Erythroblast (primary cell): ENCODE measurements at regions not wholly inside any gene's neighbourhood (a gene's known extent, or its start where the extent isn't known, plus 50 kb on each side); places are given as distances from the start of the nearest gene placed in this dataset.

Experiments used
- GATA1 ChIP-seq: IDR thresholded peaks from 2 replicates; pipeline ENCODE4 v1.6.1; 2011; ENCODE audit warnings: low read depth, mild to moderate bottlenecking, control low read depth, low read length, moderate library complexity
- POLR2A ChIP-seq: IDR thresholded peaks from 2 replicates; pipeline ENCODE4 v1.6.1; 2011; ENCODE audit warnings: mild to moderate bottlenecking, low read length

DNA sequence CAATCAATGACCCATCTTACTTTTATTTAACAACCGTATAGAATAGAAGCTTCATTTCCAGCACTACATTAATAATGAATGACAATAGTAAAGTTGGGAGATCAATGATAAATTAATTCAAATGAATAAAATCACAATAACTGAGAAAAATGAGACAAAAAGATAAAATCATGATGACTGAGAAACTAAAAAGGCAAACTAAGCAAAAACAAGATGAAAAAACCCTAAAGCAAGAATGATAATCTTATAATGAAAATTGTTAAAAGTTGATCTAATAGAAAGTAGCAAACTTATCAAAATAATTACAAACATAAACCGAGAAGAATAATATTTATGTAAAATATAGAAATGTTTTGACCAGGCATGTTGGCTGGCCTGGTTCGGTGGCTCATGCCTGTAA is 130.4 kb upstream of the INPP4B start:
- TF ChIP-seq POLR2A: no peak
- TF ChIP-seq GATA1: no peak
